ENCODE measurements at regions not wholly inside any gene's neighbourhood (a gene's known extent, or its start where the extent isn't known, plus 50 kb on each side); places are given as distances from the start of the nearest gene placed in this dataset.

- Histone ChIP-seq H3K4me3 (no peak overlapping the region), H3K27ac (no peak overlapping the region), H3K4me1 (no peaks in the 10 kb centered on the region), H3K9ac (ENCODE audit: low read depth in 2 of 2, low read length in 2 of 2) (no peak overlapping the region), H3K9me3 (no peaks in the 10 kb centered on the region), H3K27me3 (no peaks in the 10 kb centered on the region), H3K36me3 (no peaks in the 10 kb centered on the region)
- no peak for TF ChIP-seq CTCF (IDR thresholded peaks at IDR 0.05)
- DNase-seq: no peak
- intact Hi-C loops (cut with DNase I): no loop called here
Observed at GRCh38 chr3:107951126-107951525, 139.7 kb downstream of the CD47 start.

DNA sequence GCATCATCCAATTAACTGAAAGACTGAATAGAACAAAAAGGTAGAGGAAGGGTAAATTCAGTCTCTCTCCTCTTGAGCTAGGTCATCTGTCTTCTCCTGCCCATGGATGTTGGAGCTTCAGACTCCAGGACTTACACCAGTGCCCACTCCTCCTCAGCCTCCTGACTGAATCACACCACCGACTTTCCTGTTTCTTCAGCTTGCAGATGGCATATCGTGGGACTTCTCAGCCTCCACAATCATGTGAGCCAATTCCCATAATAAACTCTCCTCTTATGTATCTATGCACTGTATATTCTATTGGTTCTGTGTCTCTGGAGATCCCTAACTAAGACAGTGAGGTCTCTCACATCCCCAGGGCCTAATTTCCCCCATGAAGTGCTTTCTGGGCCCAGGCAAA, 140.4 kb downstream of the CD47 start:
- no peaks in the 10 kb centered on the region for H3K9me3 ChIP-seq

DNA sequence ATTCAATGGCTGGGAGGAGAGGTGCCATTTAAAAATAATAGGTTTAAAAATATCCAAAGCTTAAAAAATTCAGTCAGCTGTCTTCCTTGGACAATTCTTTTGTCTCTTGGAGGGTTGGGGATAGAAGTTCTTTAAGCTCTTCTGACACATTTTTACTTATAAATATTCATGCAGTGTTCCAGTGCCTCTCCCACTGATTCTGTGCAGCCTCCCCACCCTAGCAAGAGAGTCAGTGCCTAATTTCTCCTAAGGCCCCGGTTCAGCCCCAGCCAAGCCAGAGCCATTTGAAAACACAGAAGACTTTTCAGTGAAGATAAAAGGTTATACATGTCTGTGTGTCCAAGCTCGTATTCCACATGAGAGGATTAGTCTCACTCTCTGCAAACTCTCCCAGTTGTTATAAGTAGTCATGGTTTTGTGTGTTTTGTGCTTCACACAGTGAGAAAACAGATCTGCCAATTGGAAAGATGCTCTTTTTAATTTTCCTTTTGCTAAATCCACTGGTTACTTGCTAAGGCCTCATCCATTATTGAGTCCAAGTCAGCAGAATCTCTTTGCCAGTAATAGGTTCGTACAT, 141.3 kb downstream of the CD47 start:
- no peak overlapping the region for H3K27ac ChIP-seq
- H3K4me1 ChIP-seq: no peaks in the 10 kb centered on the region
- TF ChIP-seq CTCF (IDR thresholded peaks at IDR 0.05): no peak
- H3K4me3 ChIP-seq: no peak overlapping the region
- no peaks in the 10 kb centered on the region for H3K27me3 ChIP-seq
- no peak overlapping the region for H3K9ac ChIP-seq (ENCODE audit: low read depth in 2 of 2, low read length in 2 of 2)
- no peak for DNase-seq
- no peaks in the 10 kb centered on the region for H3K36me3 ChIP-seq
- intact Hi-C loops (cut with DNase I): no loop called here
- no peaks in the 10 kb centered on the region for H3K9me3 ChIP-seq

More for the DNA sequence above, 140.4 kb downstream of the CD47 start:
- Histone ChIP-seq H3K27ac (no peak overlapping the region), H3K4me3 (no peak overlapping the region), H3K36me3 (no peaks in the 10 kb centered on the region), H3K4me1 (no peaks in the 10 kb centered on the region), H3K27me3 (no peaks in the 10 kb centered on the region), H3K9ac (ENCODE audit: low read depth in 2 of 2, low read length in 2 of 2) (no peak overlapping the region)
- no peak for TF ChIP-seq CTCF (IDR thresholded peaks at IDR 0.05)
- intact Hi-C loops (cut with DNase I): no loop called here
- DNase-seq: no peak

DNA sequence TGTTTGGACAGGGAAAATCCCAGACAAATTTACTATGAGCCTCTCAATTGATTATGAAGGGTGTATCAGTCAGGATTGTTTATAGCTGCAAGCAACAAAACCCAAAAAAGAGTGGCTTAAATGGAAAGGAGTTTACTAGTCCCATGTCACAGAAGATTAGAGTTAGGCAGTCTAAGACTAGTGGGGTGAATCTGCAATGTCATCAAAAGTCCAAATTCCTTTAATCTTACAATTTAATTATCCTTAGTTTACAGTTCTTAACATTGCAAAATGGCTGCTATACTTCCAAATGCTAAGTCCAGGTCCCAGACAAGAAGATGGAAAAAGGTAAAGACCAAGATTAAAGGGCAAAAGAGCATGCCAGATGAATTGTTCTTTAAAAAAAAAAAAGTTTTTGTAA, 143.6 kb downstream of the CD47 start:
- H3K4me1 ChIP-seq: no peaks in the 10 kb centered on the region
- no peak overlapping the region for H3K4me3 ChIP-seq
- H3K27ac ChIP-seq: no peak overlapping the region
- DNase-seq: no peak
- H3K36me3 ChIP-seq: no peaks in the 10 kb centered on the region
- H3K9me3 ChIP-seq: no peaks in the 10 kb centered on the region
- no peaks in the 10 kb centered on the region for H3K27me3 ChIP-seq
- no peak overlapping the region for H3K9ac ChIP-seq (ENCODE audit: low read depth in 2 of 2, low read length in 2 of 2)
- TF ChIP-seq CTCF (IDR thresholded peaks at IDR 0.05): no peak
- intact Hi-C loops (cut with DNase I): no loop called here

DNA sequence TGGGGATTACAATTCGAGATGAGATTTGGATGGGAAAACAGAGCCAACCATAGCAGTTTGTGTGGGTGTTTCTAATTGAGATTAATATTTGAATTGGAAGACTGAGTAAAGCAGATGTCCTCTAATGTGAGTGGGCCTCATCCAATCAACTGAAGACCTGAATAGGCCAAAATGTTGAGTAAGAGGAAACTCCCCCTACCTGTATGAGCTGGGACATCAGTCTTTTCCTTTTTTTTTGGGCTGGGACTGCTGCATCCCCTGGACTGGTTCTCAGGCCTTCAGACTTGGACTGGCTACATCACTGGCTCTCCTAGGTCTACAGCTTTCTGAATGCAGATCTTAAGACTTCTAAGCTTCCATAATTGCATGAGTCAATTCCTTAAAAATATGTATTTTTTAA, 144.1 kb downstream of the CD47 start:
- intact Hi-C loops (cut with DNase I): no loop called here
- Histone ChIP-seq H3K4me3 (no peak overlapping the region), H3K36me3 (no peaks in the 10 kb centered on the region), H3K4me1 (no peaks in the 10 kb centered on the region), H3K9me3 (no peaks in the 10 kb centered on the region), H3K9ac (ENCODE audit: low read depth in 2 of 2, low read length in 2 of 2) (no peak overlapping the region), H3K27me3 (no peaks in the 10 kb centered on the region), H3K27ac (no peak overlapping the region)
- TF ChIP-seq CTCF (IDR thresholded peaks at IDR 0.05): no peak
- no peak for DNase-seq

All from colonic mucosa (tissue), 4 donors.